ENCODE measurements at regions not wholly inside any gene's neighbourhood (a gene's known extent, or its start where the extent isn't known, plus 50 kb on each side); places are given as distances from the start of the nearest gene placed in this dataset.
"Not testable (repeated sequence)": the region's sequence is repeated elsewhere in the genome, so short reads cannot be mapped to it uniquely, and the experiment has no call there.

DNA sequence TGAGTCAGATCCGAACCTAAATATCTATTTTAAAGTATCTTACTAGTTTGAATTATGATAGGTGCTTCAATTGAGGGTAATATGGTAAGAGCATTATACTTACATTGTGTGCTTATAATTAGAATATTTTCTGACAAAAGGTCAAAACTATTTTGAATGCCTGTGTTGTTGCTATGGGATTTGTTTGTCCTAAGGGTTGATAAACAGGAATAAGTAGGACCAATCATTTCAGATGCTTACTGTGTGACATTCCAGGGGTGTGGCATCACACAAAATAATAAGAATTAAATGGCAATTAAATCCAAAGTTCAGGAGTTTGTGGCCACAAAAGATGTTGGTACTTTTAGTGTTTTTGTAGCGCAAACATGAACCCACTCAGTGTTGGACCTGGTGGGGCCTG lies 256.2 kb upstream of the DDHD1 start:
- CTCF ChIA-PET = no interaction called here
- Mint-ChIP-seq H3K27me3 (no peaks in the 10 kb centered on the region), H3K4me3 (no peak overlapping the region), H3K4me1 (no peaks in the 10 kb centered on the region), H3K27ac (no peak overlapping the region), H3K9me3 (no peaks in the 10 kb centered on the region), H3K36me3 (ENCODE audit: low read depth) (no peaks in the 10 kb centered on the region)
- POLR2A ChIA-PET = no interaction called here
- no peak for DNase-seq

DNA sequence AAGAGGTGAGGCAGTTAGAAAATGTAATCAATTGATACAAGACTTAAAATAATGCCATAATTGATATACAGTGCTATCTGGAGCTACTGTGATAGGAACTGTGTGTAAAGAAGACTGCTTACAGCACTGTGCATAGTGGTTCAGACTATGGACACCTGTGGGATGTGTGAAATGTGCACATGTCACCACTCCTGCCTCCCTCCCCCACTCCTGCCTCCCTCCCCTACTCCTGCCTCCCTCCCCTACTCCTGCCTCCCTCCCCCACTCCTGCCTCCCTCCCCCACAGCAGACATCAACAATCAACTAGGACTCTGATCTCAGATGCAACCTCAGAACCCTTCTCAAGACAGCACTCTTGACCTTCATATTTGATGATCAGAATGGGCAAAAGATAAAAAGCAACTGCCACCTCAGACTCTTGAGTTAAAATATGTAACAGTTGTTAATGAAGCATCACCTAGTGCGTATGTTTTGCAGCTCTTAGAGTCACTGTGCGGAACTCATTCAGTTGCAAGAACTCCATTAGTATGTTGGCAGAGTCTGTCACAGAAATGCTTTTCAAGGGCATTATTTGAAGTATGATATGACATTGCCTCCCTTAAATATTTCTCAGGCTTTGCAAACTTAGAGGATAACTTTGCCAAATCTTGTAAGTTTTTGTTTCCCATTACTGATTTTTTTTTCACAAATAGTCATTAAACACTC lies 255.2 kb upstream of the DDHD1 start:
- Mint-ChIP-seq H3K4me1 (no peaks in the 10 kb centered on the region), H3K27me3 (no peaks in the 10 kb centered on the region), H3K27ac (no peak overlapping the region), H3K4me3 (no peak overlapping the region), H3K9me3 (no peaks in the 10 kb centered on the region), H3K36me3 (ENCODE audit: low read depth) (no peaks in the 10 kb centered on the region)
- ChIA-PET POLR2A (no interaction called here), CTCF (no interaction called here)
- DNase-seq = no peak

DNA sequence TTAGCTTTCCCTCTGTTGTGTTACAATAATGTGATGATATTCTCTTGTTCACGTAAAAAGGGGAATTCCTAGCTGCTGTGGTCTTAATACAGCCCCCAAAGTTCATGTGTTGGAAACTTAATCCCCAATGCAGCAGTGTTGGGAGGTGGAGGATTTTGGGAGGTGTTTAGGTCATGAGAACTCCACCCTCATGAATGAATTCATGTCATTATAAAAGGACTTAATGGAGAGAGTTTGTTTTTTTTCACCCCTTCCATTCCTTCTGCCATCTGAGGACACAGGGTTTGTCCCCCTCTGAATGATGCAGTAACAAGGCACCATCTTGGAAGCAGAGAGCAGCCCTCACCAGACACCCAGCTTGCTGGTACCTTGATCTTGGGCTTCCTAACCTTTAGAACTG lies 253.4 kb upstream of the DDHD1 start:
- no peak overlapping the region for H3K27ac Mint-ChIP-seq
- ChIA-PET POLR2A (no interaction called here), CTCF (no interaction called here)
- no peaks in the 10 kb centered on the region for H3K4me1 Mint-ChIP-seq
- H3K9me3 Mint-ChIP-seq = no peaks in the 10 kb centered on the region
- DNase-seq = no peak
- H3K36me3 Mint-ChIP-seq (ENCODE audit: low read depth) = no peaks in the 10 kb centered on the region
- no peaks in the 10 kb centered on the region for H3K27me3 Mint-ChIP-seq
- no peak overlapping the region for H3K4me3 Mint-ChIP-seq

DNA sequence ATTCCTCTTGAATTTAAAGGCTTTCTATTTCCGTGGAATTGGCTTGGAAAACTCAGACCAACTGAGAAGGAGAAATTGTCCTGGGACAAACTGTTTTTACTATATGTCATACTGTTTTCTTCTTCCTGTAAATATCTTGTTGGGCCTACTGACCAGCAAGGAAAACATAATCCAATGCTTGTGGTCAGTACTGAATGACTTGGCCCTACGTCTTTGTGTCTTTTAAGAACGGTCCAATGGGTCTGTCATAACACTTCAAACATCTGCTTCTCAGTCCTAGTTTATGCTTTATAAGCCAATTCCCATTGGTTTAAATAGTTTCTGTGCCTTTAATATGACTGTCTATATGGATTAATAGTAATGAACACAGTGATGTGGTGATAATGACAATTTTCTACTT lies 248.5 kb upstream of the DDHD1 start:
- no peaks in the 10 kb centered on the region for H3K27me3 Mint-ChIP-seq
- no peaks in the 10 kb centered on the region for H3K36me3 Mint-ChIP-seq (ENCODE audit: low read depth)
- CTCF ChIA-PET = no interaction called here
- POLR2A ChIA-PET = no interaction called here
- no peak overlapping the region for H3K4me3 Mint-ChIP-seq
- no peaks in the 10 kb centered on the region for H3K4me1 Mint-ChIP-seq
- DNase-seq = no peak
- peaks cover 3% of the 10 kb centered on the region for H3K9me3 Mint-ChIP-seq
- H3K27ac Mint-ChIP-seq = no peak overlapping the region

GRCh38 chr14:53399057-53399456 lies 245.9 kb upstream of the DDHD1 start:
- Mint-ChIP-seq H3K27me3 (no peaks in the 10 kb centered on the region), H3K4me3 (no peak overlapping the region), H3K9me3 (peaks cover 13% of the 10 kb centered on the region), H3K4me1 (no peaks in the 10 kb centered on the region), H3K36me3 (ENCODE audit: low read depth) (no peaks in the 10 kb centered on the region), H3K27ac (no peak overlapping the region)
- DNase-seq = no peak
- ChIA-PET POLR2A (no interaction called here), CTCF (no interaction called here)

GRCh38 chr14:53398616-53399015 lies 245.5 kb upstream of the DDHD1 start:
- no peak overlapping the region for H3K4me3 Mint-ChIP-seq
- POLR2A ChIA-PET = no interaction called here
- no peak overlapping the region for H3K27ac Mint-ChIP-seq
- CTCF ChIA-PET = no interaction called here
- no peak for DNase-seq
- no peaks in the 10 kb centered on the region for H3K4me1 Mint-ChIP-seq
- no peaks in the 10 kb centered on the region for H3K27me3 Mint-ChIP-seq
- H3K9me3 Mint-ChIP-seq = peaks cover 13% of the 10 kb centered on the region
- no peaks in the 10 kb centered on the region for H3K36me3 Mint-ChIP-seq (ENCODE audit: low read depth)

DNA sequence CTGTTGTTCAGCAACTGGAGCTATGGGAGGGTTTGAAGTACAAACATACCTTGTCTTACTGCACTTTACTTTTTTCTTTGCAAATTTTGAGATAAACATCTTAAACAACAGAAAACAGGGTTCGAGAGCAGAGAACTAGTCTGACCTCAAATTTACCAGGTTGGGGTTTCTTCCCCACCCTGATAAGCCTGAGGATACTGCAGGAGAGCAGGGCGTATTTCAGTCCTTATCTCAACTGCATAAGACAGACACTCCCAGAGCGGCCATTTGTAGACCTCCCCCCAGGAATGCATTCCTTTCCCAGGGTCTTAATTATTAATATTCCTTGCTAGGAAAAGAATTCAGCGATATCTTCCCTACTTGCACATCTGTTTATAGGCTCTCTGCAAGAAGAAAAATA lies 242.1 kb upstream of the DDHD1 start:
- H3K4me1 Mint-ChIP-seq; CTCF ChIA-PET; H3K27ac Mint-ChIP-seq; POLR2A ChIA-PET; H3K36me3 Mint-ChIP-seq (ENCODE audit: low read depth); DNase-seq; H3K4me3 Mint-ChIP-seq; H3K27me3 Mint-ChIP-seq: not testable (repeated sequence)
- H3K9me3 Mint-ChIP-seq = peaks cover 15% of the 10 kb centered on the region

DNA sequence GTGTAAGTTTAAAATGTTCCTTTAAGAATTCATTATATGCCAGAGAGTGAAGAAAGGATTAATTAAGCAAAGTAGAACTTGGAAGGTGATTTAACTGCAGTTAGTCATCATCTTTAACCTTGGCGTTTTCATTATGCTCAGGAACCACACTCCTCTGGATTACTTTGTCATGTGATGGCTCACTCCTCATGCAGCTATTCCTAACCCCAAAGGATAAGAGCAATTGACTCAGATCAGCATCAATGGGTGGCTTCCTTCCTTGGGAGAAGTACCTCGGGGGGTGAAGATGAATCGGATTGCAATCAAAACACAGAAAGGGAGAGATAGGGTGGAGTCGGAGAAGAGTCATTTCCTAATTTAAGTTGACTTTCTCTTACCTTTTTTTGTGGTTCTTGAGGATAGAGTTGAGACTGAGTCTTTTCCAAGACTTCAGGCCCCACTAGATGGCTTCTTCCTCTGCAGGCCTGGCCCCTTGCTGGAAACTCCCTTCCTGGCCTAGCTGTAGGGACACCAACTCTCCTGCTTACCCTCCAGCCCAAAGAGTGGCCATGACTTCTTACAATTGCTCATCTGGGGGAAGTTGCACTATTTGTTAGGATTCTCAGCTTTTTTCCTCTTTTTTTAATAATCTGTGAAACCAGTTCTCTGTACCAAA lies 238.6 kb upstream of the DDHD1 start:
- no peak overlapping the region for H3K4me3 Mint-ChIP-seq
- no peak for DNase-seq
- no peaks in the 10 kb centered on the region for H3K27me3 Mint-ChIP-seq
- H3K36me3 Mint-ChIP-seq (ENCODE audit: low read depth) = no peaks in the 10 kb centered on the region
- no peak overlapping the region for H3K27ac Mint-ChIP-seq
- H3K4me1 Mint-ChIP-seq = no peaks in the 10 kb centered on the region
- POLR2A ChIA-PET = no interaction called here
- peaks cover 13% of the 10 kb centered on the region for H3K9me3 Mint-ChIP-seq
- CTCF ChIA-PET = interaction anchor here (0.7 kb wide), 1 partner anchor 88 kb away, joined by 4 read pairs; no protein-coding TSS in a partner anchor

GRCh38 chr14:53391156-53391555 lies 238.0 kb upstream of the DDHD1 start:
- Mint-ChIP-seq H3K9me3 (peaks cover 11% of the 10 kb centered on the region), H3K4me1 (no peaks in the 10 kb centered on the region), H3K36me3 (ENCODE audit: low read depth) (no peaks in the 10 kb centered on the region), H3K27ac (no peak overlapping the region), H3K4me3 (no peak overlapping the region), H3K27me3 (no peaks in the 10 kb centered on the region)
- CTCF ChIA-PET = no interaction called here
- DNase-seq = no peak
- POLR2A ChIA-PET = no interaction called here

DNA sequence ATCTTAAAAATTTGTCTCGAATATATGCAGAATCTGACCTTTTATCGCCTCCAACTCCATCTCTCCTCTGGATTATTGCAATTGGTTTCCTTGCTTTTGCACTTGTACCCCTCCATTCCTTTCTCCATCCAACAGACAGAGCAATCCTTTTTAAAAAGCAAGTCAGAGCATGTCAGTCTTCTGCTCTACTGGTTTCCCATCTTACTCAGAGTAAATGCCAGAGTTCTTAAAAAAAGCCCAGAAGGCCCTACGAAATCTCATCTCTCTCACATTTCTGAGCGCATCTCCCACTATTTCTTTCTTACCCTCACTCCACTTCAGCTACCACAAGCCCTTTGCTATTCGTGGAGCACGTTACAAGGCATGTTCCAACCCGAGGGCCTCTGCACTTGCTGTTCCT lies 236.9 kb upstream of the DDHD1 start:
- no peaks in the 10 kb centered on the region for H3K4me1 Mint-ChIP-seq
- CTCF ChIA-PET = no interaction called here
- no peak for DNase-seq
- H3K9me3 Mint-ChIP-seq = peaks cover 5% of the 10 kb centered on the region
- H3K4me3 Mint-ChIP-seq = no peak overlapping the region
- H3K27ac Mint-ChIP-seq = no peak overlapping the region
- no peaks in the 10 kb centered on the region for H3K27me3 Mint-ChIP-seq
- POLR2A ChIA-PET = no interaction called here
- no peaks in the 10 kb centered on the region for H3K36me3 Mint-ChIP-seq (ENCODE audit: low read depth)

DNA sequence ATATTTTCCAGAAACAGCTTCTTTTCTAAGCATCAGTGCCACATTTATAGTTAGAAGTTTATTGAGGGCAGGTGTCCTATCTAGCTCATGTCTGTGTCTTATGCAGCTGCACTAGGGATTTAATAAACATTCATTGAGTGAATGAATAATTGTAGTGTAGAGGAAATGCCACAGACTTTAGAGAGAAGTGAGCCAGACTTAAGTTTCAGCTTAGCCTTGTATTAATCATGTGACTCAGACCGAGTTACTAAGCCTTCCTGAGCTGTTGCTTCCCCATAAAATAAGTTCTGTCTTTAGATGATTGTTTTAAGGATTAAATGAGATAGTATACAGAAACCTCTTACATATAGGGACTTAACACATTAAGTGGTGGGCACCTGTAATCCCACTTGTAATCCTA lies 236.1 kb upstream of the DDHD1 start:
- no peak overlapping the region for H3K4me3 Mint-ChIP-seq
- no peaks in the 10 kb centered on the region for H3K4me1 Mint-ChIP-seq
- CTCF ChIA-PET = interaction anchor here (0.6 kb wide), 1 partner anchor 50 kb away, joined by 3 read pairs; no protein-coding TSS in a partner anchor
- H3K36me3 Mint-ChIP-seq (ENCODE audit: low read depth) = no peaks in the 10 kb centered on the region
- H3K9me3 Mint-ChIP-seq = peaks cover 2% of the 10 kb centered on the region
- H3K27me3 Mint-ChIP-seq = no peaks in the 10 kb centered on the region
- POLR2A ChIA-PET = no interaction called here
- DNase-seq = no peak
- no peak overlapping the region for H3K27ac Mint-ChIP-seq

- H3K27me3 Mint-ChIP-seq = no peaks in the 10 kb centered on the region
- no peak overlapping the region for H3K4me3 Mint-ChIP-seq
- H3K4me1 Mint-ChIP-seq = no peaks in the 10 kb centered on the region
- CTCF ChIA-PET = no interaction called here
- no peaks in the 10 kb centered on the region for H3K9me3 Mint-ChIP-seq
- POLR2A ChIA-PET = no interaction called here
- DNase-seq = no peak
- H3K36me3 Mint-ChIP-seq (ENCODE audit: low read depth) = no peaks in the 10 kb centered on the region
- no peak overlapping the region for H3K27ac Mint-ChIP-seq
These were observed 233.2 kb upstream of the DDHD1 start for GRCh38 chr14:53386362-53386761.

GRCh38 chr14:53384536-53384935 lies 231.4 kb upstream of the DDHD1 start:
- Mint-ChIP-seq H3K9me3 (no peaks in the 10 kb centered on the region), H3K4me1 (peaks cover 2% of the 10 kb centered on the region), H3K4me3 (no peak overlapping the region), H3K27me3 (peaks cover 2% of the 10 kb centered on the region), H3K36me3 (ENCODE audit: low read depth) (no peaks in the 10 kb centered on the region), H3K27ac (no peak overlapping the region)
- ChIA-PET POLR2A (no interaction called here), CTCF (no interaction called here)
- DNase-seq = no peak

- Mint-ChIP-seq H3K36me3 (ENCODE audit: low read depth) (no peaks in the 10 kb centered on the region), H3K27ac (no peak overlapping the region), H3K4me1 (peaks cover 2% of the 10 kb centered on the region), H3K9me3 (no peaks in the 10 kb centered on the region), H3K27me3 (peaks cover 2% of the 10 kb centered on the region), H3K4me3 (no peak overlapping the region)
- ChIA-PET POLR2A (no interaction called here), CTCF (no interaction called here)
- no peak for DNase-seq
These were observed 230.9 kb upstream of the DDHD1 start for GRCh38 chr14:53384073-53384472.
